ENCODE measurements at regions not wholly inside any gene's neighbourhood (a gene's known extent, or its start where the extent isn't known, plus 50 kb on each side); places are given as distances from the start of the nearest gene placed in this dataset.

- Histone ChIP-seq H3K4me3 (IDR thresholded peaks at IDR 0.05; ENCODE audit: insufficient read depth, low read depth, low read length) (no peak overlapping the region), H2AFZ (ENCODE audit: low read depth) (no peak overlapping the region), H3K9ac (no peak overlapping the region), H3K79me2 (ENCODE audit: insufficient read depth, low read depth) (no peaks in the 10 kb centered on the region), H3K27me3 (ENCODE audit: insufficient read depth, low read depth) (no peaks in the 10 kb centered on the region), H3K4me2 (no peak overlapping the region), H4K20me1 (ENCODE audit: insufficient read depth) (no peaks in the 10 kb centered on the region), H3K4me1 (ENCODE audit: low read depth, poor library complexity, severe bottlenecking) (no peaks in the 10 kb centered on the region), H3K27ac (no peak overlapping the region), H3K36me3 (ENCODE audit: insufficient read depth) (no peaks in the 10 kb centered on the region)
- TF ChIP-seq, protein P1, sequence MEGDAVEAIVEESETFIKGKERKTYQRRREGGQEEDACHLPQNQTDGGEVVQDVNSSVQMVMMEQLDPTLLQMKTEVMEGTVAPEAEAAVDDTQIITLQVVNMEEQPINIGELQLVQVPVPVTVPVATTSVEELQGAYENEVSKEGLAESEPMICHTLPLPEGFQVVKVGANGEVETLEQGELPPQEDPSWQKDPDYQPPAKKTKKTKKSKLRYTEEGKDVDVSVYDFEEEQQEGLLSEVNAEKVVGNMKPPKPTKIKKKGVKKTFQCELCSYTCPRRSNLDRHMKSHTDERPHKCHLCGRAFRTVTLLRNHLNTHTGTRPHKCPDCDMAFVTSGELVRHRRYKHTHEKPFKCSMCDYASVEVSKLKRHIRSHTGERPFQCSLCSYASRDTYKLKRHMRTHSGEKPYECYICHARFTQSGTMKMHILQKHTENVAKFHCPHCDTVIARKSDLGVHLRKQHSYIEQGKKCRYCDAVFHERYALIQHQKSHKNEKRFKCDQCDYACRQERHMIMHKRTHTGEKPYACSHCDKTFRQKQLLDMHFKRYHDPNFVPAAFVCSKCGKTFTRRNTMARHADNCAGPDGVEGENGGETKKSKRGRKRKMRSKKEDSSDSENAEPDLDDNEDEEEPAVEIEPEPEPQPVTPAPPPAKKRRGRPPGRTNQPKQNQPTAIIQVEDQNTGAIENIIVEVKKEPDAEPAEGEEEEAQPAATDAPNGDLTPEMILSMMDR (conservative IDR thresholded peaks at IDR 0.05; ENCODE audit: low read depth, low read length), result no peak
Measured at GRCh38 chr3:83706669-83707068, 1252.1 kb upstream of the CADM2 start.

- Histone ChIP-seq H3K27me3 (ENCODE audit: insufficient read depth, low read depth) (no peaks in the 10 kb centered on the region), H3K4me3 (IDR thresholded peaks at IDR 0.05; ENCODE audit: insufficient read depth, low read depth, low read length) (no peak overlapping the region), H3K79me2 (ENCODE audit: insufficient read depth, low read depth) (no peaks in the 10 kb centered on the region), H3K9ac (no peak overlapping the region), H2AFZ (ENCODE audit: low read depth) (no peak overlapping the region), H3K36me3 (ENCODE audit: insufficient read depth) (no peaks in the 10 kb centered on the region), H3K4me2 (no peak overlapping the region), H4K20me1 (ENCODE audit: insufficient read depth) (no peaks in the 10 kb centered on the region), H3K4me1 (ENCODE audit: low read depth, poor library complexity, severe bottlenecking) (no peaks in the 10 kb centered on the region), H3K27ac (no peak overlapping the region)
- TF ChIP-seq, protein P1 (conservative IDR thresholded peaks at IDR 0.05; ENCODE audit: low read depth, low read length), result no peak
Measured at GRCh38 chr3:83715307-83715706, 1243.5 kb upstream of the CADM2 start.

DNA sequence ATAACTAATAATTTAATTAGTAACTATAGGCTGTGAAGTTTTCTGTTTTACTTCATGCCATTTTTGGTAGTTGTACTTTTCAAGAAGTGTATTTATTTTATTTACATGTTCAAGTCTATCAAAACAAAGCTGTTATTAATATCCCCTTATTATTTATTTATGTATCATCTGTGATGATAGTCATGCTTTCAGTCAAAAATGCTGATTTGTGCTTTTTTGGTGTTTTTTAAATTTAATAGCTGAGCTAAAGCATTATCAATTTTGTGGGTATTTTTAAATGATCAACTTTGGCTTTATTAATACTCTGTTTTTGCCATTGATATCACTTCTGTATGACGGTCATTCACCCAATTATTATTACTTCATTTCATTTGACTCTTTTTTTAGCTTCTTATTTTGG, 1229.2 kb upstream of the CADM2 start:
- Histone ChIP-seq H2AFZ (ENCODE audit: low read depth) (no peak overlapping the region), H3K4me2 (no peak overlapping the region), H3K9ac (no peak overlapping the region), H3K36me3 (ENCODE audit: insufficient read depth) (no peaks in the 10 kb centered on the region), H3K4me3 (IDR thresholded peaks at IDR 0.05; ENCODE audit: insufficient read depth, low read depth, low read length) (no peak overlapping the region), H3K27me3 (ENCODE audit: insufficient read depth, low read depth) (no peaks in the 10 kb centered on the region), H4K20me1 (ENCODE audit: insufficient read depth) (no peaks in the 10 kb centered on the region), H3K27ac (no peak overlapping the region), H3K4me1 (ENCODE audit: low read depth, poor library complexity, severe bottlenecking) (no peaks in the 10 kb centered on the region), H3K79me2 (ENCODE audit: insufficient read depth, low read depth) (no peaks in the 10 kb centered on the region)
- TF ChIP-seq, protein P1 (conservative IDR thresholded peaks at IDR 0.05; ENCODE audit: low read depth, low read length), result no peak

GRCh38 chr3:83734656-83735055, 1224.1 kb upstream of the CADM2 start:
- Histone ChIP-seq H3K27ac (no peak overlapping the region), H3K27me3 (ENCODE audit: insufficient read depth, low read depth) (no peaks in the 10 kb centered on the region), H3K79me2 (ENCODE audit: insufficient read depth, low read depth) (no peaks in the 10 kb centered on the region), H4K20me1 (ENCODE audit: insufficient read depth) (no peaks in the 10 kb centered on the region), H2AFZ (ENCODE audit: low read depth) (no peak overlapping the region), H3K9ac (no peak overlapping the region), H3K4me2 (no peak overlapping the region), H3K4me3 (IDR thresholded peaks at IDR 0.05; ENCODE audit: insufficient read depth, low read depth, low read length) (no peak overlapping the region), H3K4me1 (ENCODE audit: low read depth, poor library complexity, severe bottlenecking) (no peaks in the 10 kb centered on the region), H3K36me3 (ENCODE audit: insufficient read depth) (no peaks in the 10 kb centered on the region)
- TF ChIP-seq, protein P1 (conservative IDR thresholded peaks at IDR 0.05; ENCODE audit: low read depth, low read length), result no peak
